ENCODE measurements at regions not wholly inside any gene's neighbourhood (a gene's known extent, or its start where the extent isn't known, plus 50 kb on each side); places are given as distances from the start of the nearest gene placed in this dataset.
"Not testable (repeated sequence)": the region's sequence is repeated elsewhere in the genome, so short reads cannot be mapped to it uniquely, and the experiment has no call there.

- Histone ChIP-seq H3K9me3 (no peaks in the 10 kb centered on the region), H3K4me3 (no peak overlapping the region), H3K27me3 (ENCODE audit: low read depth) (no peaks in the 10 kb centered on the region), H3K27ac (no peak overlapping the region), H3K36me3 (no peaks in the 10 kb centered on the region), H3K4me1 (no peaks in the 10 kb centered on the region)
- intact Hi-C loops (cut with DNase I): no loop called here
- ATAC-seq (no peak), DNase-seq (no peak)
- TF ChIP-seq CTCF (IDR thresholded peaks at IDR 0.05): no peak
Observed at GRCh38 chr12:7591531-7591930, 74.2 kb downstream of the APOBEC1 start.

- H3K9me3 ChIP-seq; intact Hi-C loops (cut with DNase I); H3K4me1 ChIP-seq; H3K27ac ChIP-seq; DNase-seq; H3K27me3 ChIP-seq (ENCODE audit: low read depth); H3K4me3 ChIP-seq; H3K36me3 ChIP-seq; ATAC-seq: not testable (repeated sequence)
Observed at GRCh38 chr12:7590085-7590484, 75.6 kb downstream of the APOBEC1 start.

GRCh38 chr12:7588742-7589329, 76.9 kb downstream of the APOBEC1 start:
- H3K27me3 ChIP-seq (ENCODE audit: low read depth); DNase-seq; H3K4me1 ChIP-seq; intact Hi-C loops (cut with DNase I); H3K36me3 ChIP-seq; H3K27ac ChIP-seq; H3K4me3 ChIP-seq; H3K9me3 ChIP-seq: not testable (repeated sequence)
- peak; percentile 86 to 88 for ATAC-seq
- TF ChIP-seq CTCF (IDR thresholded peaks at IDR 0.05): peak; percentile 60

GRCh38 chr12:7584137-7584536, 80.6 kb upstream of the CD163 start:
- ATAC-seq; H3K4me1 ChIP-seq; H3K4me3 ChIP-seq; H3K9me3 ChIP-seq; DNase-seq; H3K36me3 ChIP-seq; H3K27ac ChIP-seq; intact Hi-C loops (cut with DNase I); H3K27me3 ChIP-seq (ENCODE audit: low read depth): not testable (repeated sequence)

- TF ChIP-seq CTCF (IDR thresholded peaks at IDR 0.05): no peak
- ATAC-seq (peak; percentile 44 to 76), DNase-seq (no peak)
- Histone ChIP-seq H3K9me3 (no peaks in the 10 kb centered on the region), H3K27ac (no peak overlapping the region), H3K36me3 (no peaks in the 10 kb centered on the region), H3K27me3 (ENCODE audit: low read depth) (no peaks in the 10 kb centered on the region), H3K4me3 (no peak overlapping the region), H3K4me1 (no peaks in the 10 kb centered on the region)
- intact Hi-C loops (cut with DNase I): no loop called here
Observed at GRCh38 chr12:7583471-7583870, 79.9 kb upstream of the CD163 start.

- H3K9me3 ChIP-seq: no peaks in the 10 kb centered on the region
- intact Hi-C loops (cut with DNase I): no loop called here
- H3K27ac ChIP-seq: no peak overlapping the region
- no peaks in the 10 kb centered on the region for H3K4me1 ChIP-seq
- H3K27me3 ChIP-seq (ENCODE audit: low read depth): no peaks in the 10 kb centered on the region
- DNase-seq: no peak
- no peak for TF ChIP-seq CTCF (IDR thresholded peaks at IDR 0.05)
- H3K36me3 ChIP-seq: no peaks in the 10 kb centered on the region
- no peak overlapping the region for H3K4me3 ChIP-seq
- no peak for ATAC-seq
Observed at GRCh38 chr12:7582796-7583195, 79.2 kb upstream of the CD163 start.

- no peak overlapping the region for H3K27ac ChIP-seq
- ATAC-seq (no peak), DNase-seq (no peak)
- H3K9me3 ChIP-seq: no peaks in the 10 kb centered on the region
- no peak overlapping the region for H3K4me3 ChIP-seq
- TF ChIP-seq CTCF (IDR thresholded peaks at IDR 0.05): no peak
- H3K27me3 ChIP-seq (ENCODE audit: low read depth): no peaks in the 10 kb centered on the region
- no peaks in the 10 kb centered on the region for H3K36me3 ChIP-seq
- H3K4me1 ChIP-seq: no peaks in the 10 kb centered on the region
- intact Hi-C loops (cut with DNase I): no loop called here
Observed at GRCh38 chr12:7581625-7582024, 78.0 kb upstream of the CD163 start.
